Lower leg skin (tissue), 4 donors: ENCODE measurements at regions not wholly inside any gene's neighbourhood (a gene's known extent, or its start where the extent isn't known, plus 50 kb on each side); places are given as distances from the start of the nearest gene placed in this dataset.

Experiments
- DNase-seq, 2 donors: peaks; one replicate each; pipeline ENCODE4 v3.0.0-alpha.2; 2019; ENCODE audit warnings: low spot score in 2 of 2
- H3K4me3 ChIP-seq: fragments of 200-600 bp; sonication (generic); 2 replicates; pipeline ENCODE4 v1.5.1; 2017; ENCODE audit warnings: mild to moderate bottlenecking, low read depth; ENCODE audit not compliant: poor library complexity, severe bottlenecking
- CTCF ChIP-seq, 3 donors: fragments of 450-650 bp; IDR thresholded peaks; one replicate each; pipeline ENCODE4 v1.5.1; 2016; ENCODE audit warnings: antibody characterized with exemption in 3 of 3, mild to moderate bottlenecking in 3 of 3, moderate library complexity in 2 of 3
- POLR2A ChIP-seq, 2 donors: fragments of 450-650 bp; IDR thresholded peaks; one replicate each; pipeline ENCODE4 v1.6.1; 2016 to 2017; ENCODE audit warnings: antibody characterized with exemption in 2 of 2, mild to moderate bottlenecking in 1 of 2, moderate library complexity in 1 of 2
- WGBS, 2 donors: methylation state at CpG; one replicate each; pipeline ENCODE4 v1.1.5; 2018; 5-methylcytosine and 5-hydroxymethylcytosine counted together
- intact Hi-C: fragments of 100-400 bp; cut with DNase I; formaldehyde crosslinking; loops from one replicate; pipeline ENCODE4 v1.15.0; 2023; ENCODE audit warnings: low total_unique reads

GRCh38 chr16:87061243-87061920 is 255.8 kb downstream of the C16orf95 start:
- intact Hi-C loops = no loop called here
- DNase-seq = no peak
- no peak overlapping the region for H3K4me3 ChIP-seq
- TF ChIP-seq CTCF (IDR thresholded peaks at IDR 0.05) (no peak), POLR2A (IDR thresholded peaks at IDR 0.05) (no peak)
- 55 to 57% methylated on average over 5 of the region's 5 CpGs for WGBS, 2 donors

- intact Hi-C loops = loop anchor here (2.0 kb wide), 1 partner anchor 496 kb away; the partner anchor contains the start of gene FOXC2
- WGBS, 2 donors = 42 to 46% methylated on average over 26 of the region's 26 CpGs
- peak in 1 of 2 donors; percentile 86 for DNase-seq
- no peak overlapping the region for H3K4me3 ChIP-seq
- TF ChIP-seq POLR2A (IDR thresholded peaks at IDR 0.05) = no peak
- no peak for TF ChIP-seq CTCF (IDR thresholded peaks at IDR 0.05)
Observed at GRCh38 chr16:87062569-87063442, 254.4 kb downstream of the C16orf95 start.

- intact Hi-C loops = loop anchor here (2.0 kb wide), 1 partner anchor 497 kb away; the partner anchor contains the start of gene FOXC2
- peak in 1 of 2 donors; percentile 21 for DNase-seq
- no peak for TF ChIP-seq CTCF (IDR thresholded peaks at IDR 0.05)
- no peak for TF ChIP-seq POLR2A (IDR thresholded peaks at IDR 0.05)
- no peak overlapping the region for H3K4me3 ChIP-seq
- 88 to 89% methylated on average over 19 of the region's 19 CpGs for WGBS, 2 donors
Observed at GRCh38 chr16:87063543-87063942, 253.6 kb downstream of the C16orf95 start.

- DNase-seq = peak in 1 of 2 donors; percentile 31
Observed at GRCh38 chr16:87064731-87065445, 252.3 kb downstream of the C16orf95 start.

More at GRCh38 chr16:87064731-87065445, 252.3 kb downstream of the C16orf95 start:
- intact Hi-C loops = no loop called here
- TF ChIP-seq CTCF (IDR thresholded peaks at IDR 0.05) = no peak
- TF ChIP-seq POLR2A (IDR thresholded peaks at IDR 0.05) = no peak
- no peak overlapping the region for H3K4me3 ChIP-seq
- 53 to 69% methylated on average over 18 of the region's 18 CpGs for WGBS, 2 donors
